Fibroblast of lung (primary cell): ENCODE measurements at regions not wholly inside any gene's neighbourhood (a gene's known extent, or its start where the extent isn't known, plus 50 kb on each side); places are given as distances from the start of the nearest gene placed in this dataset.
A peak's percentile ranks its signal among the peaks of the same experiment; 100 is the strongest.

Source experiments
- DNase-seq, 2 donors: peaks; one replicate each; pipeline versions ENCODE4 v3.0.0 to v3.0.0-alpha.2; 2010; ENCODE audit warnings: low read depth in 2 of 2
- H2AFZ ChIP-seq: 2 replicates; pipeline ENCODE4 v1.5.1; 2012; ENCODE audit warnings: low read length, control low read depth, inconsistent platforms
- H3K27ac ChIP-seq: 2 replicates; pipeline ENCODE4 v1.5.1; 2011; ENCODE audit warnings: low read length, control low read depth; ENCODE audit not compliant: insufficient read depth
- H3K27me3 ChIP-seq: 2 replicates; pipeline ENCODE4 v1.5.1; 2011; ENCODE audit warnings: mild to moderate bottlenecking, low read length; ENCODE audit not compliant: control insufficient read depth, insufficient read depth
- H3K36me3 ChIP-seq: 2 replicates; pipeline ENCODE4 v1.5.1; 2011; ENCODE audit warnings: low read length; ENCODE audit not compliant: control insufficient read depth, insufficient read depth
- H3K4me1 ChIP-seq: 2 replicates; pipeline ENCODE4 v1.5.1; 2011; ENCODE audit warnings: low read length; ENCODE audit not compliant: control insufficient read depth, insufficient read depth; ENCODE audit errors: extremely low read depth
- H3K4me2 ChIP-seq: 2 replicates; pipeline ENCODE4 v1.5.1; 2011; ENCODE audit warnings: low read length, control low read depth; ENCODE audit not compliant: insufficient read depth; ENCODE audit errors: extremely low read depth
- H3K4me3 ChIP-seq, 4 experiments: fragments of 200-600 bp in 1 of 4; sonication (generic) in 1 of 4; replicated peaks in 1 of 4; 2 replicates each; pipeline ENCODE4 v1.5.1; 2011 to 2016; ENCODE audit warnings: low read length in 4 of 4, low read depth in 3 of 4, mild to moderate bottlenecking in 3 of 4, control low read depth in 2 of 4, inconsistent platforms in 1 of 4, mixed read lengths in 1 of 4; ENCODE audit not compliant: insufficient read depth in 1 of 4; ENCODE audit errors: control extremely low read depth in 1 of 4
- H3K79me2 ChIP-seq: 2 replicates; pipeline ENCODE4 v1.5.1; 2012; ENCODE audit warnings: mild to moderate bottlenecking, low read length, inconsistent platforms; ENCODE audit not compliant: control insufficient read depth, insufficient read depth
- H3K9ac ChIP-seq: 2 replicates; pipeline ENCODE4 v1.5.1; 2011; ENCODE audit warnings: mild to moderate bottlenecking, low read length, control low read depth; ENCODE audit not compliant: insufficient read depth
- H3K9me3 ChIP-seq: 2 replicates; pipeline ENCODE4 v1.5.1; 2012; ENCODE audit warnings: low read depth, low read length; ENCODE audit not compliant: control insufficient read depth, insufficient read depth
- H4K20me1 ChIP-seq: 2 replicates; pipeline ENCODE4 v1.5.1; 2011; ENCODE audit warnings: low read length; ENCODE audit not compliant: control insufficient read depth, insufficient read depth; ENCODE audit errors: extremely low read depth
- EZH2 ChIP-seq: IDR thresholded peaks from 2 replicates; pipeline ENCODE4 v1.5.1; 2012; ENCODE audit warnings: low read length, control low read depth, mild to moderate bottlenecking; ENCODE audit errors: missing control alignments
- TF ChIP-seq, protein P1 (sequence below), 2 donors: IDR thresholded peaks in 1 of 2; conservative IDR thresholded peaks in 1 of 2; 1 replicate in 1 of 2; 2 replicates in 1 of 2; pipeline ENCODE4 v1.5.1; 2011 to 2012; ENCODE audit warnings: low read length in 2 of 2, control low read depth in 1 of 2, inconsistent platforms in 1 of 2, low read depth in 1 of 2, mild to moderate bottlenecking in 1 of 2

DNA sequence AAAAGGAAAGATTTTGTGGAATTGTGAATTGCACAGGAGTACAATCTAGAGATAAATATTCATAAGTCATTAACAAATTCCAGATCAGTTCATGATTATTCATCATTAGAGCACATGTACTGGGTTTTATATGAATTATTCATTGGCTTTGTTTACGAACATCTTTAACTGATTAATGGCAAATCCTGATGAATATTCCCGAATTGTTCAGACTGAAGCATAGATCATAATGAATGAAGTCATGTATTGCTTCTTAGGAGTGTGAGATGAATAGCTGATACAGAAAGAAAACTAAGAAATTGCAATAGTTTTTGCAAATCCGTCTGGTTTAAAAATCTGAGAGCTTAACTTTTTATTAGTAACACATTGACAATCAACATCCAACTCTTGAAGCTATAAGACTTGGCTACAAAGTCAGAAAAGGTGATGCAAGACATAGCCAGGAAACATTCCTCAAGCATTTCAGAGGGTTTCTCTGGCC is 183.6 kb upstream of the DGKB start:
- Histone ChIP-seq H3K27me3 (no peaks in the 10 kb centered on the region), H3K27ac (no peak overlapping the region), H3K4me2 (no peak overlapping the region), H3K79me2 (no peaks in the 10 kb centered on the region), H3K9me3 (no peaks in the 10 kb centered on the region), H3K4me1 (no peaks in the 10 kb centered on the region), H2AFZ (no peak overlapping the region), H4K20me1 (no peaks in the 10 kb centered on the region), H3K36me3 (no peaks in the 10 kb centered on the region), H3K9ac (no peak overlapping the region), H3K4me3 (no peak overlapping the region)
- TF ChIP-seq EZH2: no peak
- TF ChIP-seq, protein P1, sequence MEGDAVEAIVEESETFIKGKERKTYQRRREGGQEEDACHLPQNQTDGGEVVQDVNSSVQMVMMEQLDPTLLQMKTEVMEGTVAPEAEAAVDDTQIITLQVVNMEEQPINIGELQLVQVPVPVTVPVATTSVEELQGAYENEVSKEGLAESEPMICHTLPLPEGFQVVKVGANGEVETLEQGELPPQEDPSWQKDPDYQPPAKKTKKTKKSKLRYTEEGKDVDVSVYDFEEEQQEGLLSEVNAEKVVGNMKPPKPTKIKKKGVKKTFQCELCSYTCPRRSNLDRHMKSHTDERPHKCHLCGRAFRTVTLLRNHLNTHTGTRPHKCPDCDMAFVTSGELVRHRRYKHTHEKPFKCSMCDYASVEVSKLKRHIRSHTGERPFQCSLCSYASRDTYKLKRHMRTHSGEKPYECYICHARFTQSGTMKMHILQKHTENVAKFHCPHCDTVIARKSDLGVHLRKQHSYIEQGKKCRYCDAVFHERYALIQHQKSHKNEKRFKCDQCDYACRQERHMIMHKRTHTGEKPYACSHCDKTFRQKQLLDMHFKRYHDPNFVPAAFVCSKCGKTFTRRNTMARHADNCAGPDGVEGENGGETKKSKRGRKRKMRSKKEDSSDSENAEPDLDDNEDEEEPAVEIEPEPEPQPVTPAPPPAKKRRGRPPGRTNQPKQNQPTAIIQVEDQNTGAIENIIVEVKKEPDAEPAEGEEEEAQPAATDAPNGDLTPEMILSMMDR (conservative IDR thresholded peaks at IDR 0.05 in 1 of 2, IDR thresholded peaks at IDR 0.05 in 1 of 2; ENCODE audit: low read depth in 1 of 2, low read length in 2 of 2): no peak
- DNase-seq: peak in 1 of 2 donors; percentile 11

DNA sequence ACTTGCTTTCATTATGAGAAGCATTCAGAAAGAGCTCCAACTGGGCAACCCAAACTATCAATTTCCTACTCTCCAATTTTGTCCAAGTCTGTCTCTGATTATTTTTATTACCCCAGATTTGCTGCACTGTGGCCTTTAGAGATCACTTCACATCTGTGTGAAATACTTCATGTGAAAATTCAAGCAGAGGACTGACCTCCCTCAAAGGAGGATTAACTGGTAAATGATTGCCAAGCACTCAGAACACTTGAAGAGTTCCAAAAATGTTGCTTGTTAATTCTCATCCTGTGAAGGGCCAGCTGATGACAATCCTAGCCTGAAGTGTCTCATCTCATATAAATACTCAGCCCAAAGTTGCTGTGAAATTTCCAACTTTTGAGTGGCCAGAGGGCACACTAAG is 182.8 kb upstream of the DGKB start:
- Histone ChIP-seq H2AFZ (no peak overlapping the region), H3K4me2 (no peak overlapping the region), H3K36me3 (no peaks in the 10 kb centered on the region), H3K79me2 (no peaks in the 10 kb centered on the region), H3K4me1 (no peaks in the 10 kb centered on the region), H3K4me3 (no peak overlapping the region), H4K20me1 (no peaks in the 10 kb centered on the region), H3K27ac (no peak overlapping the region), H3K27me3 (no peaks in the 10 kb centered on the region), H3K9me3 (no peaks in the 10 kb centered on the region), H3K9ac (no peak overlapping the region)
- no peak for TF ChIP-seq EZH2
- TF ChIP-seq, protein P1 (conservative IDR thresholded peaks at IDR 0.05 in 1 of 2, IDR thresholded peaks at IDR 0.05 in 1 of 2; ENCODE audit: low read depth in 1 of 2, low read length in 2 of 2): no peak
- DNase-seq: no peak

DNA sequence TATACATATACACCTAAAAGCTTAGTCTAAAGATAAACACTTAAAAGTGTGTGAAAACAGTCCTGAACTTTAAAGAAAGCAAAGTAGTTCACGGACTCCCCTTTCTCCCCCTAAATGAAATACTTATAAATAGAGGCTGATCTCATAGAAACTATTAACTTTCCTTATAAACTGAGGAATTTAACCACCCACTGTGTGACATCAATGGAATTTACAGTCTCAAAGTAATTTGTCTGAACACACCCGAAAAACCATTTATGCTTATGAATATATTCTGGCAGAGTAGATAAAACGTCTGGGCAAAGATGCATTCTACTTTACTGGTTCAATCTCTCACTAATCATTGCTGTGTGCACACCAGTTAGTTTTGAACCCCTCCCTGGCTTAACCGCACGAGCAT is 181.8 kb upstream of the DGKB start:
- H3K27me3 ChIP-seq: no peaks in the 10 kb centered on the region
- H3K27ac ChIP-seq: no peak overlapping the region
- no peaks in the 10 kb centered on the region for H3K79me2 ChIP-seq
- H2AFZ ChIP-seq: no peak overlapping the region
- no peak overlapping the region for H3K4me2 ChIP-seq
- peak in 1 of 2 donors; percentile 16 for DNase-seq
- no peak overlapping the region for H3K4me3 ChIP-seq
- TF ChIP-seq, protein P1 (conservative IDR thresholded peaks at IDR 0.05 in 1 of 2, IDR thresholded peaks at IDR 0.05 in 1 of 2; ENCODE audit: low read depth in 1 of 2, low read length in 2 of 2): no peak
- TF ChIP-seq EZH2: no peak
- H3K4me1 ChIP-seq: no peaks in the 10 kb centered on the region
- H3K36me3 ChIP-seq: no peaks in the 10 kb centered on the region
- H3K9ac ChIP-seq: no peak overlapping the region
- H3K9me3 ChIP-seq: no peaks in the 10 kb centered on the region
- no peaks in the 10 kb centered on the region for H4K20me1 ChIP-seq
